GM21825 (cell line): ENCODE measurements at regions not wholly inside any gene's neighbourhood (a gene's known extent, or its start where the extent isn't known, plus 50 kb on each side); places are given as distances from the start of the nearest gene placed in this dataset.
"Not testable (repeated sequence)": the region's sequence is repeated elsewhere in the genome, so short reads cannot be mapped to it uniquely, and the experiment has no call there.

ENCODE experiments used
- ATAC-seq: cut with Tn5 transposase; IDR thresholded peaks from one replicate; pipeline ENCODE4 v1.9.1; 2021; ENCODE audit warnings: mild to moderate bottlenecking, moderate library complexity; ENCODE audit not compliant: unreplicated experiment

- no peak for ATAC-seq
Measured at GRCh38 chr6:120852293-120852849, 481.9 kb downstream of the TBC1D32 start.

- ATAC-seq, result no peak
Measured at GRCh38 chr6:120826253-120826652, 508.0 kb downstream of the TBC1D32 start.

- ATAC-seq, result no peak
Measured at GRCh38 chr6:120816794-120817193, 517.5 kb downstream of the TBC1D32 start.

- no peak for ATAC-seq
Measured at GRCh38 chr6:120805276-120805675, 529.0 kb downstream of the TBC1D32 start.

- ATAC-seq, result no peak
Measured at GRCh38 chr6:120804612-120805011, 529.7 kb downstream of the TBC1D32 start.

GRCh38 chr6:120786682-120787081, 547.6 kb downstream of the TBC1D32 start:
- ATAC-seq, result no peak

GRCh38 chr6:120786256-120786655, 548.0 kb downstream of the TBC1D32 start:
- no peak for ATAC-seq

GRCh38 chr6:120785459-120786086, 548.7 kb downstream of the TBC1D32 start:
- no peak for ATAC-seq

- no peak for ATAC-seq
Measured at GRCh38 chr6:120779441-120779840, 554.8 kb downstream of the TBC1D32 start.

GRCh38 chr6:120775698-120776097, 558.6 kb downstream of the TBC1D32 start:
- no peak for ATAC-seq

- no peak for ATAC-seq
Measured at GRCh38 chr6:120774275-120774674, 560.0 kb downstream of the TBC1D32 start.

GRCh38 chr6:120771019-120771418, 563.3 kb downstream of the TBC1D32 start:
- no peak for ATAC-seq

- no peak for ATAC-seq
Measured at GRCh38 chr6:120764312-120764711, 570.0 kb downstream of the TBC1D32 start.

GRCh38 chr6:120759570-120759969, 574.7 kb downstream of the TBC1D32 start:
- ATAC-seq, result no peak

GRCh38 chr6:120748574-120748973, 585.7 kb downstream of the TBC1D32 start:
- ATAC-seq, result not testable (repeated sequence)

- ATAC-seq, result no peak
Measured at GRCh38 chr6:120736740-120737139, 597.5 kb downstream of the TBC1D32 start.

- no peak for ATAC-seq
Measured at GRCh38 chr6:120735641-120736040, 598.6 kb downstream of the TBC1D32 start.

- no peak for ATAC-seq
Measured at GRCh38 chr6:120711255-120711654, 623.0 kb downstream of the TBC1D32 start.

GRCh38 chr6:120700001-120700400, 634.3 kb downstream of the TBC1D32 start:
- no peak for ATAC-seq

GRCh38 chr6:120686492-120686891, 647.8 kb downstream of the TBC1D32 start:
- no peak for ATAC-seq

GRCh38 chr6:120682145-120682544, 652.1 kb downstream of the TBC1D32 start:
- ATAC-seq, result no peak

- no peak for ATAC-seq
Measured at GRCh38 chr6:120681204-120681603, 653.1 kb downstream of the TBC1D32 start.

GRCh38 chr6:120675886-120676285, 658.4 kb downstream of the TBC1D32 start:
- no peak for ATAC-seq
